ENCODE measurements at regions not wholly inside any gene's neighbourhood (a gene's known extent, or its start where the extent isn't known, plus 50 kb on each side); places are given as distances from the start of the nearest gene placed in this dataset.
"Not testable (repeated sequence)": the region's sequence is repeated elsewhere in the genome, so short reads cannot be mapped to it uniquely, and the experiment has no call there.

DNA sequence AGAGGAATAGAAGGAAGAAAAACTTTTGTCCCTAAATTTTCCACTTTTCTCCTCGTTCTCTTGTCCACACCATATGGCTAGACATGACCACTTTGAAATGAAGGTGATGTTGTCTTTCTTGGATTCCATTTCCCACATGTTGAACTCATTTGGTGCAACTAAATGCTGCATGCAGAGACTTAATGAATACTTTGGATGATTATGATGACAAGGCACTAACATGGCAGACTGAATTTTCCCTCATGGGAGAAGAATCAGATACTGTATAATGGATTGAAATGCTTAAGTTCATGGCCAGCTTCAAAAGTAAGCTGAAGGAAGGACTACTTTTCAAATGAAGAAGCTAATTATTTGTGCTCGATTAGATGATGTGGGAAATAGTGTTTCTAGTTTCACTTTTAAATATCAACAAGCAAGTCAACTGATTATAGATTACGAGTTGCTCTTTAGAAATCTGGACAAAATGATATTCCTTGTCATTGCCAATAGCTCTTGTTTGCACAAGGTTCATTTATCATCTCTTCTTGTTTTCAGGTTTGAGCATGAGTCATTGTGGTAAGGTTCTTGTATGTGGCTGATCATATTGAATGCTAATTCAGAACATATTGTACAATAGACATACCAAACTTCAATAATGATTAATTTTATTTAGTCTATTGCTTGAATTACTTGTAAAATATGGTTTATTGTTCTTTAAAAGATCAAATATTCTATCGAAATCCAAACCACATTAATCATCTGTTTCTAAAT lies 501.3 kb upstream of the FTMT start:
- DNase-seq (ENCODE audit: low spot score): no peak

DNA sequence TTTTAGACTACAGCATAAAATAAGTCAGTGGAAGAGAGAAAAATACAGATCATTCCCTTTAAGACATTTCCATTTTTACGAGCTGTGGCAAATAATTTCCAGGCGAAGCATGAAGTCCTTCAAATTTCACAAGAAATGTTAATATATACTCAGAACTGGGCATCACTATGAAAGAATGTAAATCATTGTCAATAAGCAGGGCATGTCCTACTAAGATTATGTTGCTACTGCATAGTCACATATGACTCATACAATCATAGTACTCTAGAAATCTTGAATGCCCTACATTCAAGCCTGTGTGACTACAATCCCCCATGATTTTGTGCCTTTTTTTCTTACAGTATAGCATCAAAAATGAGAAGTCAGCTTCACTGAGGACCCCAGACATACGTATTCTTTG lies 485.2 kb upstream of the FTMT start:
- DNase-seq (ENCODE audit: low spot score): no peak

DNA sequence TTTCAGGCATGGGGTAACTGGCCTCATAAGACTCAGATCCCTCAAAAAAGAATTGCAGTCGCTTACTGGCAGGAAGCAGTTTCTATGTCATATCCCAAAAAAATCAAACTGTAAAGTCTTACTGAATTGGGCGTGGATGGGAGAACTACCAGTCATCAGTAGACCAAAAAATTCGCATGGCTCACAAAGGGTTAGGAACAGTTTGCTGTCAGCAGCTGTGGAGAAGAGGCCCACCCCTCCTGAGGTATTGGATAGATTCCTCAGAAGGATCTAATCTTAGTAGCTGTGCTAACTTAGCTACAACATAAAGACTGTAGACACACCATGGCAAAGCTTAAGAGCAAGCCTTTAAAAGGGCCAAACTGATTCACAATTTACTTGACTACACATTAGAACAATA lies 478.3 kb upstream of the FTMT start:
- no peak for DNase-seq (ENCODE audit: low spot score)

DNA sequence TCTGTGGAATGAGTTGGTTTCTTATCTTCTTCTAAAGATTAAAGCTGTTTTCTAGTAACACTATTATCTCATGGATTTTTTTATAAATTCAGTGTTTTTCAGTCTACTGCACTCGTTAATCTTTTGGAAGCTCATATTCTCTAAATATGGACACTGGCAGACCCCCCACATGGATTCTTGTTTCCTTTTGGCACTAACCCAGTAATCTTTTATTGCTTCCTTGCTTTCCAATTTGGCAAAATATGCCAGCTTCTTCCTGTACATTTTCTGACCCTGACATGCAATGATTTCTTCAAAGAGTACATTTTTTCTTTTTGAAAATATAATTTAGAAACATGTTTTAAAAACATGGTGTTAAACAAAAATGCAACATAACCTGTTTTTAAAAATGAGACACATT lies 474.2 kb upstream of the FTMT start:
- no peak for DNase-seq (ENCODE audit: low spot score)

DNA sequence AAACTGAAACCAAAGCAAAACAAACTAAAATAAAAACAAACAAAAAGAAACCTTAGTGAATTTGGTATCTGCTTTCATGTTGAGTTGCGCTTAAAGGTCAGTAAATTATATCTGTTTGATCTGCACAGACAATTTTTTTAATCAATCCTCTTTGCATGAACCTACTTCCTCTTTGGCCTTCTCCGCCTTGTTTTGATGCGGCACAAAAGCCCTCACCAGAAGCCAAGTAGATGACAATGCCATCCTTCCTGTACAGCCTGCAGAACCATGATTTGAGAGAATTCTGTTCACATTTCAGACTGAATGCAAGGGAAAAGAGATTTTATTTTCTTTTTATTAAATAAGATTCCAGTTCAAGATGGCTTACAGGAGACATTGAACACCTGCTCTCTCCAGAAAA lies 473.6 kb upstream of the FTMT start:
- no peak for DNase-seq (ENCODE audit: low spot score)

DNA sequence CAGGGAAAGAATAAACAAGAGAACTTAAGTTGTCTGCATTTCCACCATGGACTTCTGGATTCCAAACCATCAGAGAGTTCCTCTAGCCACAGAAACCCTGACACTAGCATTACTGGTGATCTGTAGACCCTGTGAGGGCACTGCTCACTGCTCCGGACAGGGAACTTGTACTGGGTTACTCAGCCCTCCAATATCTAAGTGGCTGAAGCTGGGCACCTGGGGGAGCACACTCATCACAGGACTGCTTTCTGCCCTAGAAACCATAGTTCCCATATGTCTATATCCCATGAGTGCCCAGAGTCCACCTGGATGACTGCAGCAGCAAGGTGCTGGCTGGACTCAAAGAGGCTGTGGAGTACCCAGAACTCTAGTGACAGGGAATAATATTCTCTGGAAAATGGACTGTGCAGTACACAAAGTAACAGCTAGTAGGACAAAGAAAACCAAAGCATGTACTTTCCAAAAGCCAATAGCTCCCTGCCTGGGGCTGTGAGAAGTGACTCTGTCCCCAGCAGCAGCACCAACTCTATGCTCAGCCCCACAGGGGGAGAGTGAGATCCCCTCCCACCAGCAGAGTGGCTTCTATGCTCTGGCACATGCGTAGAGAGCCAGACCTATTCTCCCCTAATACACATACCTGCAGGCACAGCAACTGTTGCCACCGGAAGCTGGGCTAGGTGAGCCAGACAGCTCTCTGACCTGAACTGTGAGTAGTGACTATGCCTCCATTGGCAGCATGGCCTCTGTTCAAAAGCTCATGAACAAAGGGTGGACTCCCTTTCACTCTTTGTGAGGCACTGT lies 472.9 kb upstream of the FTMT start:
- no peak for DNase-seq (ENCODE audit: low spot score)

DNA sequence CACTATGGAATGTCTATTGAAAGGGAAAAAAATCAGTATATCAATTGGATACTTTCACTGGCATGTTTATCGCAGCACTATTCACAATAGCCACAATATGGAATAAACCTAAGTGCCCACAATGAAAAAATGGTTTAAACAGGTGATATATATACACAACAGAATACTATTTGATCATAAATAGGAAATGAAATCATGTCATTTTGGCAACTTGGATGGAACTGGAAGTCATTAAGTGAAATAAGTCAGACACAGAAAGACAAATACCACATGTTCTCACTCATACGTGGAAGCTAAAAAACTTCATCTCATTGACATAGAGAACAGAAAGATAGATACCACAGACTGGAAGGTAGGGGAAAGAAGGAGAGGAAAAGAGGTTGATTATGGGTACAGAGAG lies 471.6 kb upstream of the FTMT start:
- no peak for DNase-seq (ENCODE audit: low spot score)

DNA sequence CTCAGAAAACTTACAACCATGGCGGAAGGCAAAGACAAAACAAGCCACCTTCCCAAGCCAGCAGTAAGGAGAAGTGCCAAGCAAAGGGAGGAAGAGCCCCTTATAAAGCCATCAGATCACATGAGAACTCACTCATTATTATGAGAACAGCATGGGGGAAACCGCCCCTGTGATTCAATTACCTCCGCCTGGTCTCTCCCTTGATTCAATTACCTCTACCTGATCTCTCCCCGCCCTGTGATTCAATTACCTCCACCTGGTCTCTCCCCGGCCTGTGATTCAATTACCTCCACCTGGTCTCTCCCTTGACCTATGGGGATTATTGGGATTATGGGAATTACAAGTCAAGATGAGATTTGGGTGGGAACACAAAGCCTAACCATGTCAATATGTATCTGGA lies 467.3 kb upstream of the FTMT start:
- DNase-seq (ENCODE audit: low spot score): no peak

DNA sequence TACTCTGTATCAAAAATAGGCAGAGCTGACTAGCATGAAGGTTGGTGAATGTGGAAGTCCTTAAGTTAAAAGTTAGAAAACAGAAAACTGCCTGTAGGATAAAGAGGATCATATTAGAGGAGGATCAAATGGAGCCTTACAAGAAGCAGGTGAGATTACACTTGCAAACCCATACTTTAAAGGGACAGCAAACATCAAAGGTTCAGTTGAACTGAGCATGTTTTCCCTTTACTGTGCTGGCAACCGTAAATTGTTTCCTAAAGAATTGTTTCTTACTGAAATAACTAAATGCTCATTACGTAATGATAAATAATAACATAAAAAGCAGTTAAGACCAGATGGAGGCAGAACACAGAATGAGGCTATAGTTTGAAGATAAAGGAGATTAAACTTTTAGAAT lies 465.3 kb upstream of the FTMT start:
- DNase-seq (ENCODE audit: low spot score): no peak

DNA sequence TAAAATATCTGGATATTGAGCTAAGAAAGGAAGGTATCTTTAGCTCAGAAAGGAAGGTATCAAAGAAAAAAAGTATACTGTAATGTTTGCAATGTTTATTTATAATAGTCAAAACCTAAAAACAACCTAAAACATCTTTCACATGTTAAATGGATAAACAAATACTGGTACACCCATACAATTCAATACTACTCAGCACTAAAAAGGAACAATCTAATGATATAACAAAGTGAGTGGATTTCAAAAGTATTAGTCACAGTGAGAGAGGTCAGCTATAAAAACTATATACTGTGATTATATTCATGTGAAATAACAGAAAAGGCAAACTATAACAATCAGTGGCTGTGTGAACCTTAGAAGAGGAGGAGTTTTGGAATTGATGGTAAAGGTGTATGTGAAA lies 455.0 kb upstream of the FTMT start:
- DNase-seq (ENCODE audit: low spot score): no peak

DNA sequence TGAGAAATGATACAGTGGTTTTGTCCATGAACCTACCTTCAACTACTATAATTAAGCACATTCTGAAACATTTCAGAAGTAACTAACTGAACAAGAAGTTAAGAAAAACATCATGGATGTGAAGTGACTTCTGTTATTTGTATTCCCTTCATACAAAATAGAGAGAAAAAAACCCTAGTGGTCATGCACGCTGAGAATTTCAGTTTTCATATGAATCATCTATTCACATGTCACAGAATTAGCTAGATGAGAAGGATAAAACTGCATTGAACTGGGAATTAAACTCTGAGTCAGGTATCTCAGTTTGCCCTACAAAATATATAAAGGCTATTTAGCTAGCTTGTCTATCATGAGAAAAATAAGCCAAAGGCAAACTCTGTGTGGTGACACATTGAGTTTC lies 451.8 kb upstream of the FTMT start:
- DNase-seq (ENCODE audit: low spot score): no peak

DNA sequence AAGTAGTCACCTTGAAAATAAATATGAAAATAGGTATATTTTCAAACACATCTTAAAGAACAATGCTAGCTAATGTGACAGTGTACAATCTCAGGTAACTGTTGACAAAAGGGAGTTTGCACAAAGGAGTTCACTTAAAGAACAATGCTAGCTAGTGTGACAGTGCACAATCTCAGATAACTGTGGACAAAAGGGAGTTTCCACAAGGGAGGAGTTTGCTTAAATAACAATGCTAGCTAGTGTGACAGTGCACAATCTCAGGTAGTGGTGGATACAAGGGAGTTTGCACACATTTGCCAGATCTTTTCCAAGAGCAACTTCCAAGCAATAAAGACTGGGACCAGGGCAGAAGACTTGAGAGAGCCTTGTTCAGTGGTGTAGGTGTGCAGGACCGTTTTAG lies 442.9 kb upstream of the FTMT start:
- no peak for DNase-seq (ENCODE audit: low spot score)

DNA sequence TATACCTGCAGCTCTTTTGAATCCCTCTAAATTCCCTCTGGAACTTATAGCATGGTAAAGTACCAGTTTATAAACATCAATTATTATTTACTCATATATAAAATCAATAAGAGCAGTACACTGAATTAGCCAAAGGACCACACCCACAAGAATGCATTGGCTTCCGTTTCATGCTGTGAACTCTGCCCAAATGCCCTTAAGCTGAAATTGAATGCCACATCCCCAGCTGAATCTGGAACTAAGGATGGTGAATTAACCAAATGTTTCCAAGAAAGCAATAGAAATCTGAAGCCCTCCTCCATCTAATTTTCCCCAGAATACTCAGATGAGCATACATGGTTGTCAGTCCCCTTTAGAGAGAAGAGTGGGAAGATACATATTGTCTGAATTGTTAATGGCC lies 436.4 kb upstream of the FTMT start:
- no peak for DNase-seq (ENCODE audit: low spot score)

DNA sequence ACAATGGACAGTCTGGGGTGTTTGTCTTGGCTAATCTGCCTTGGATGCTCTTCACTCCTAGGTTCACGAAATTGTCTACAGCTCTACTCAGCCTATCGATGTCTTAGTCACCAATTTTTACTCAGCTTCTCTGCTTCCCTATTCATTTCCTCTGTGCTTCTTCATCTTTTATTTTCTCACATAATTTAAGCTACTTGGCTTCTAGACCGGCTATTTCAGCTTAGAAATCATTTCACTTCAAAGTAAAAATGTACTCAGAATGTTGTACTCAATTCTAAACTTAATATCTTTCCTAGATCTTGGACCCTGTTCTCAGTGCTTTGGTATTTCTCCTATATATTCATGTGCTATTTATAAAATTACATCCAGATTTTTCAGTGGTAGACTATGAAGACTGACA lies 430.0 kb upstream of the FTMT start:
- DNase-seq (ENCODE audit: low spot score): no peak

DNA sequence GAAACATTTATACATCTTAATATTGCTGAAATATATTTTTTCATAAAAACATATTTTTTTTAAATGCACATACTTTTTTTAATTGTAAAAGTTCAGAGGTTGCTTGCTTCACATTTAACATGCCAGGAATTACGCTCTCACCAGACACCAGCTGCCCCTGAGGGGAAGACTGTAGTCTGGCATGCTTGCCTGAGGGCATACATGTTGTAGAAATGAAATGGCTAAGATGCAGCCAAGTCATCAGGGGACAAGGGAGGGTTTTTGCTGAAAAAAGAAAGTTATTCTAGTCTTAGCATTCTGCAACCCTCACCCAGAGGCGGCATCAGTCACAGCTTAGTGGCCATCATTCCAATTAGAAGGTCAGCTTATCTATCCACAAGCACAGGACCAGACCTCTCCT lies 426.7 kb upstream of the FTMT start:
- DNase-seq (ENCODE audit: low spot score): no peak

DNA sequence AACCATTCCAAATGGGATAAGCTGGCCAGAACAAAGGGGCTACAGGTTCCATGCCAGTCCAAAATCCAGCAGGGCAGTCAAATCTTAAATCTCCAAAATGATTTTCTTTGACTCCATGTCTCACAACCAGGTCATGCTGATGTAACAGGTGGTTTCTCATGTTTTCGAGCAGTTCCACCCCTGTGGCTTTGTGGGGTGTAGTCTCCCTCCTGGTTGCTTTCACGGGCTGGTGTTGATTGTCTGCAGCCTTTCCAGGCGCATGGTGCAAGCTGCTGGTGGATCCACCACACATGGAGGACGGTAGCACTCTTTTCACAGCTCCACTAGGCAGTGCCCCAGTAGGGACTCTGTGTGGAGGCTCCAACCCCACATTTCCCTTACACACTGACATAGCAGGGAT lies 425.5 kb upstream of the FTMT start:
- no peak for DNase-seq (ENCODE audit: low spot score)

DNA sequence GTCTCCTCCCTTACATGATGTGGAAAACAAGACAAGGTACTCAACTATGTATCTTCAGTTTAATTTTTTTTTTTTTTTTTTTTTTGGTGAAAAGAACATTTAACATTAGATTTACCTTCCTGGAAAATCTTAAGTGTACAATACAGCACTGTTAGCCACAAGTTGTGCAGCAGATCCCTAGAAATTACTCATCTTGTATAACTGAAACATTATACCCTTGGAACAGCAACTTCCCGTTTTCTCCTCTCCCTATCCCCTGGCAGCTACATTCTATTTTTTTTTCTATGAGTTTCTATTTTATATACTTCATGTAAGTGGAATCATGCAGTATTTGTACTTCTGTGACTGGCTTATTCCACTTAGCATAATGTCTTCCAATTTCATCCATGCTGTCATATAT lies 421.9 kb upstream of the FTMT start:
- DNase-seq (ENCODE audit: low spot score): no peak

DNA sequence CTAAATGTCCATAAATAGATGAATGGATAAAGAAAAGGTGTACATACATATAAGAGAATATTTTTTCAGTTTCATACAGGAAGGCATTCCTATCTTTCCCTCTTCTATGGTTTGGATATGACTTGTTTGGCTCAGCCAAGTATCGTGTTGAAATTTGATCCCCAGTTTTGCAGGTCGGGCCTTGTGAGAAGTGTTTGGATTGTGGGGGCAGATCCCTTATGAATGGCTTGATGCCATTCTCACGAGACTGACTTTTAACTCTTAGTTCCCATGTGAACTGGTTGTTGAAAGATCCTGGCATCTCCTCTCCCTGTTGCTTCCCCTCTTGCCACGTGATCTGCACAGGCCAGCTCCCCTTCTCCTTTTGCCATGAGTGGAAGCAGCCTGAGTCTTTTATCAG lies 421.1 kb upstream of the FTMT start:
- DNase-seq (ENCODE audit: low spot score): peak; percentile 10

DNA sequence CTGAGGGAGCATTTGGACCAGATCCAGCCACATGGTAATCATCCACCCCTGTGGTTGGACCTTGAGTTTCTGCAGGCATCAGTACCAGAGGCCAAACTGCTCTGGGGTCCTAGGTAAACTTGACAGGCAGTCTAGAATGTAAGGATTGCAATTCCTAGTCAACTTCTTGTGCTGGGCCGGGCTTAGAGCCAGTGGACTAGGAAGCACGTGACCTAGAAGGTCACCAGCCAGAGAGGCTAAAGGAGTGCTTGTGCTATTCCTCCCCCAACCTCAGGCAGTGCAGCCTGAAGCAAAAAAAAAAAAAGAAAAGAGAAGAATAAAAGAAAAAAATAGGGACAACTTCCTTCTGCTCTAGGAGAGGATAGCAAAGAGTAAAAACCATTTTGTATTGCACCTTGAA lies 406.2 kb upstream of the FTMT start:
- no peak for DNase-seq (ENCODE audit: low spot score)

DNA sequence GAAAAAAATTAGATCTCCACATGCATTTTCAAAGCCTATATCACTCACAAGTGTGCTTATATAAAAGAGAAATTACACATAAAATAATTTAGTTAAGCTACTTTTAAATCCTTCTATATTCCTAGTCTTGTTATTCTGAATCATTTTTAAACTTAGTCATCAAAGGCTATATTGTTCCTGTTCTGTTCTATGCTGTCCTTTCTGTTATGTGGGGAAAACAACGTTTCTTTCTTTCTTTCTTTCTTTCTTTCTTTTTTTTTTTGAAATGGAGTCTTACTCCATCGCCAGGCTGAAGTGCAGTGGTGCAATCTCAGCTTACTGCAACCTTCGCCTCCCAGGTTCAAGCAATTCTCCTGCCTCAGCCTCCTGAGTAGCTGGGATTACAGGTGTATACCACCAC lies 389.2 kb upstream of the FTMT start:
- no peak for DNase-seq (ENCODE audit: low spot score)

DNA sequence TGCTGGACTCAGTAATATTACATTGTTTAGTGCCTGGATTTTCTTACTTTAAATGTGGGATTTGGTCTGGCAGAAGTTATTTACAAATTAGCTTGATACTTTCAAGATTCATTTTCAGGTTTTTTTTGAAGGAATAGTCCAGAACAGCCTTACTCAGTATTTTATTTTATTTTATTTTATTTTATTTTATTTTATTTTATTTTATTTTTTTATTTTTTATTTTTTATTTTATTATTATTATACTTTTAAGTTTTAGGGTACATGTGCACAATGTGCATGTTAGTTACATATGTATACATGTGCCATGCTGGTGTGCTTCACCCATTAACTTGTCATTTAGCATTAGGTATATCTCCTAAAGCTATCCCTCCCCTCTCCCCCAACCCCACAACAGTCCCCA lies 380.5 kb upstream of the FTMT start:
- DNase-seq (ENCODE audit: low spot score): not testable (repeated sequence)

DNA sequence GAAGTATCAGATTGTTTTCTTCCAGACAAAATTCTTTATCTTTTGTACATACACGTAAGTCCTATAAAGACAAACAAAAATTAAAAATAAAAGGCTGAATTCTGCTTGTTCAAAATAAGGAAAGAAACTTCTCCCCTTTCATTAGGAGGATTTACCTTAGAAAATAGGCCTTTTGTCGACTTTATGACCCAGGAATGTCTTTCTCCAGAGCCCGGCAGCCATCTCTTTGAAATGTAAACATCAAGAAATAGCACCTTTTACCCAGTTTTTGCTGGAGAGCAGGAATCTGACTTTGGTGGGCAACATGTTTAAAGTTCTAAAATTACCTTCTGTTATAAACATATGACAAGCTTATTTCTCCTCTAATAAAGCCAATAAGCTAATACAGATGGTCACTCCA lies 373.0 kb upstream of the FTMT start:
- DNase-seq (ENCODE audit: low spot score): no peak

DNA sequence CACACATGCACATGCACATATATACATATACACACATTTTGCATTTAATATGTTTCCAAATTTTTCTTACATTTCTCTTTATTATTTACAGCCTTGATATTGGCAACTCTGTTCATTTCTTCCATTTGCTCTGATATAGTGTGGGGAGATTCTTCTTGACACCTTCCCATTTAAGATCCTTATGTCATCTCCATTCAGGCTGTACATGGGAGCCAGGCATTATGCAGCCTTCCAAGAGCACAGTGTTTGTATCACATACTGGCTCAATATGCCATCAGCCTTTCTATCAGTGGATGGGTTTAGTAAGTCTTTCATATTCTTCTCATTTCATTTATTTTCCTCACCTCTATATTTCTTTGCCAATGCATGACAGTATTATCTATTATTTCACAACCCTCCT lies 372.3 kb upstream of the FTMT start:
- DNase-seq (ENCODE audit: low spot score): no peak

DNA sequence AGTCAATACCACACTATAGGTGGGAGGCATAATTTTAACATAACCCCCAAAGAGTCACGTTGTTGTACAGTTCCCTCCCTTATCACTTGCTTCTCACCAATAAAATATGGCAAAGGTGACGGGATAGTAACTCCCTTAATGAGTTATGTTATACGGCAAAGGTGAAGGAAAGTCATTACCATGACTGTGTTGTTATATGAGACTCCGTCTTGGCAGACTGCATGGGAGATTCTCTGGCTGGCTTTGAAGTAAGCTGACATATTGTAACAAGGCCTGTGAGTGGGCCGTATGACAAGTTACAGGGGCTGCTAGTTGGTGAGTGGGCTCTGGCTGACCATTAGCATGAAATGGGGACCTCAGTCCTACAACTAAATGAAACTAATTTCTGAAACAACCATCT lies 366.4 kb upstream of the FTMT start:
- DNase-seq (ENCODE audit: low spot score): no peak
